Neural cell (in vitro differentiated cells): ENCODE measurements at regions not wholly inside any gene's neighbourhood (a gene's known extent, or its start where the extent isn't known, plus 50 kb on each side); places are given as distances from the start of the nearest gene placed in this dataset.

ENCODE experiments used
- EP300 ChIP-seq: fragments of 450-650 bp; conservative IDR thresholded peaks from 2 replicates; pipeline ENCODE4 v1.6.1; 2014; ENCODE audit warnings: antibody characterized with exemption, mild to moderate bottlenecking, moderate library complexity; ENCODE audit not compliant: poor library complexity, severe bottlenecking
- EZH2 ChIP-seq: fragments of 200-600, 300-800 bp; shearing (Covaris generic), sonication (generic); IDR thresholded peaks from 2 replicates; pipeline ENCODE4 v1.6.1; 2014; ENCODE audit warnings: antibody characterized with exemption, low read length, borderline replicate concordance, mild to moderate bottlenecking; ENCODE audit not compliant: insufficient read depth, poor library complexity, severe bottlenecking
- POLR2AphosphoS5 ChIP-seq: IDR thresholded peaks from 2 replicates; pipeline ENCODE4 v1.6.1; 2012
- RAD21 ChIP-seq: fragments of 450-650 bp; conservative IDR thresholded peaks from 2 replicates; pipeline ENCODE4 v1.6.1; 2014; ENCODE audit warnings: antibody characterized with exemption, mild to moderate bottlenecking, moderate library complexity
- SMC3 ChIP-seq: fragments of 450-650 bp; conservative IDR thresholded peaks from 2 replicates; pipeline ENCODE4 v1.6.1; 2014; ENCODE audit warnings: antibody characterized with exemption, mild to moderate bottlenecking, moderate library complexity; ENCODE audit not compliant: poor library complexity
- TF ChIP-seq, protein P1 (sequence below): fragments of 450-650 bp; IDR thresholded peaks from 2 replicates; pipeline ENCODE4 v1.5.1; 2014; ENCODE audit warnings: antibody characterized with exemption, mild to moderate bottlenecking, moderate library complexity; ENCODE audit not compliant: poor library complexity, severe bottlenecking

DNA sequence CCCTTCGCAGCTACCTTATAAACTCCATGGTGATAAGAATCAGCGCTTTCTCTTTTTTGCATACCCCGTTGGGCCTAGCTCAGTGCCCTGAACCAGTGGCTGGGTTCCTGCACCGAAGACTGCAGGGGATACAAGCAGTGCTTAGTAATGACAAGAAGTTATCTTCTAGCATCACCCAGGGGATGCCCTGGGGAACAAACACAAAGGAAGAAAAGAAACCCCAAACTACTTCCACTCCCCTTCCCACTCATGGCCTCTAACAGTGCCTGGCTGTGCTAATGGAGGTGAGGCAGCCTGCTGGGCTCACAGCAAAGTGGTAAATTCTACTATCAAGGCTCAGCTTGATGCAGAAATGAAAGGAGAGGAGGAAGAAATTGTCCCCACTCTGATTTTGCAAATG lies 314.7 kb downstream of the TXNL1 start:
- no peak for TF ChIP-seq POLR2AphosphoS5
- TF ChIP-seq, protein P1, sequence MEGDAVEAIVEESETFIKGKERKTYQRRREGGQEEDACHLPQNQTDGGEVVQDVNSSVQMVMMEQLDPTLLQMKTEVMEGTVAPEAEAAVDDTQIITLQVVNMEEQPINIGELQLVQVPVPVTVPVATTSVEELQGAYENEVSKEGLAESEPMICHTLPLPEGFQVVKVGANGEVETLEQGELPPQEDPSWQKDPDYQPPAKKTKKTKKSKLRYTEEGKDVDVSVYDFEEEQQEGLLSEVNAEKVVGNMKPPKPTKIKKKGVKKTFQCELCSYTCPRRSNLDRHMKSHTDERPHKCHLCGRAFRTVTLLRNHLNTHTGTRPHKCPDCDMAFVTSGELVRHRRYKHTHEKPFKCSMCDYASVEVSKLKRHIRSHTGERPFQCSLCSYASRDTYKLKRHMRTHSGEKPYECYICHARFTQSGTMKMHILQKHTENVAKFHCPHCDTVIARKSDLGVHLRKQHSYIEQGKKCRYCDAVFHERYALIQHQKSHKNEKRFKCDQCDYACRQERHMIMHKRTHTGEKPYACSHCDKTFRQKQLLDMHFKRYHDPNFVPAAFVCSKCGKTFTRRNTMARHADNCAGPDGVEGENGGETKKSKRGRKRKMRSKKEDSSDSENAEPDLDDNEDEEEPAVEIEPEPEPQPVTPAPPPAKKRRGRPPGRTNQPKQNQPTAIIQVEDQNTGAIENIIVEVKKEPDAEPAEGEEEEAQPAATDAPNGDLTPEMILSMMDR, result no peak
- TF ChIP-seq EP300, result no peak
- TF ChIP-seq RAD21, result no peak
- TF ChIP-seq EZH2, result no peak
- no peak for TF ChIP-seq SMC3
